SK-N-SH treated with all-trans-retinoic acid at 6 μM for 48 hours (cell line): ENCODE measurements at regions not wholly inside any gene's neighbourhood (a gene's known extent, or its start where the extent isn't known, plus 50 kb on each side); places are given as distances from the start of the nearest gene placed in this dataset.

ENCODE experiments used
- ATAC-seq: fragments of 200-7000 bp; cut with Tn5 transposase; 3 replicates; pipeline ENCODE4 v1.9.1; 2020; ENCODE audit warnings: mild to moderate bottlenecking, moderate library complexity
- ARNTL ChIP-seq: fragments of 450-650 bp; formaldehyde crosslinking; IDR thresholded peaks from 2 replicates; pipeline ENCODE4 v1.5.0; 2020; ENCODE audit warnings: low read depth, mild to moderate bottlenecking, moderate library complexity, borderline replicate concordance
- BACH2 ChIP-seq: fragments of 250-450 bp; sonication (Bioruptor Pico); IDR thresholded peaks from 2 replicates; pipeline ENCODE4 v1.9.0; 2021; ENCODE audit warnings: mild to moderate bottlenecking, borderline replicate concordance
- CREB5 ChIP-seq: fragments of 250-450 bp; sonication (Bioruptor Pico); IDR thresholded peaks from 2 replicates; pipeline ENCODE4 v1.5.1; 2020; ENCODE audit warnings: low read depth, mild to moderate bottlenecking, moderate library complexity
- CSDC2 ChIP-seq: fragments of 250-450 bp; sonication (Bioruptor Pico); IDR thresholded peaks from 2 replicates; pipeline ENCODE4 v1.5.0; 2020; ENCODE audit warnings: mild to moderate bottlenecking, moderate library complexity
- GLIS3 ChIP-seq: fragments of 250-450 bp; sonication (Bioruptor Pico); IDR thresholded peaks from 2 replicates; pipeline ENCODE4 v1.5.0; 2020; ENCODE audit warnings: mild to moderate bottlenecking, moderate library complexity
- ISL1 ChIP-seq: fragments of 250-450 bp; sonication (Bioruptor Pico); IDR thresholded peaks from 2 replicates; pipeline ENCODE4 v2.1.2; 2022; ENCODE audit warnings: mild to moderate bottlenecking, moderate library complexity
- OSR1 ChIP-seq: fragments of 250-450 bp; sonication (Bioruptor Pico); IDR thresholded peaks from 2 replicates; pipeline ENCODE4 v1.8.0; 2022; ENCODE audit warnings: moderate library complexity, mild to moderate bottlenecking, inconsistent platforms
- POU6F1 ChIP-seq: fragments of 250-450 bp; sonication (Bioruptor Pico); IDR thresholded peaks from 2 replicates; pipeline ENCODE4 v1.8.0; 2021; ENCODE audit warnings: low read depth, mild to moderate bottlenecking, moderate library complexity, borderline replicate concordance
- PPARA ChIP-seq: fragments of 250-450 bp; sonication (Bioruptor Pico); IDR thresholded peaks from 2 replicates; pipeline ENCODE4 v1.5.0; 2020; ENCODE audit warnings: mild to moderate bottlenecking, borderline replicate concordance
- RARB ChIP-seq: fragments of 250-450 bp; sonication (Bioruptor Pico); IDR thresholded peaks from 2 replicates; pipeline ENCODE4 v1.8.0; 2021; ENCODE audit warnings: mild to moderate bottlenecking, moderate library complexity
- SNAI2 ChIP-seq: fragments of 250-450 bp; sonication (Bioruptor Pico); IDR thresholded peaks from 2 replicates; pipeline ENCODE4 v1.5.0; 2020; ENCODE audit warnings: mild to moderate bottlenecking, moderate library complexity
- TCF4 ChIP-seq: fragments of 250-450 bp; sonication (Bioruptor Pico); IDR thresholded peaks from 2 replicates; pipeline ENCODE4 v1.8.0; 2021; ENCODE audit warnings: mild to moderate bottlenecking, moderate library complexity, borderline replicate concordance
- TSHZ2 ChIP-seq: fragments of 250-450 bp; sonication (Bioruptor Pico); IDR thresholded peaks from 2 replicates; pipeline ENCODE4 v1.5.0; 2020; ENCODE audit warnings: mild to moderate bottlenecking, moderate library complexity
- ZC3H10 ChIP-seq: fragments of 250-450 bp; sonication (Bioruptor Pico); IDR thresholded peaks from 2 replicates; pipeline ENCODE4 v1.5.1; 2021; ENCODE audit warnings: mild to moderate bottlenecking, moderate library complexity
- ZFP3 ChIP-seq: fragments of 250-450 bp; sonication (Bioruptor Pico); IDR thresholded peaks from 2 replicates; pipeline ENCODE4 v1.5.0; 2020; ENCODE audit warnings: mild to moderate bottlenecking, moderate library complexity
- ZFP30 ChIP-seq: fragments of 450-650 bp; formaldehyde crosslinking; IDR thresholded peaks from 2 replicates; pipeline ENCODE4 v1.5.0; 2022; ENCODE audit warnings: mild to moderate bottlenecking, moderate library complexity
- ZNF565 ChIP-seq: fragments of 450-650 bp; formaldehyde crosslinking; conservative IDR thresholded peaks from 2 replicates; pipeline ENCODE4 v1.5.0; 2020; ENCODE audit warnings: low read depth, mild to moderate bottlenecking, moderate library complexity
- ZNF70 ChIP-seq: fragments of 450-650 bp; formaldehyde crosslinking; IDR thresholded peaks from 2 replicates; pipeline ENCODE4 v1.5.0; 2020; ENCODE audit warnings: mild to moderate bottlenecking, moderate library complexity
- ZNF8 ChIP-seq: fragments of 450-650 bp; formaldehyde crosslinking; IDR thresholded peaks from 2 replicates; pipeline ENCODE4 v1.5.0; 2020; ENCODE audit warnings: mild to moderate bottlenecking, moderate library complexity
- TF ChIP-seq, protein P1 (sequence below): fragments of 250-450 bp; sonication (Bioruptor Pico); IDR thresholded peaks from 2 replicates; pipeline ENCODE4 v1.8.0; 2020; ENCODE audit warnings: mild to moderate bottlenecking, moderate library complexity, borderline replicate concordance
- TF ChIP-seq, protein P2 (sequence below): fragments of 250-450 bp; sonication (Bioruptor Pico); IDR thresholded peaks from 2 replicates; pipeline ENCODE4 v1.5.1; 2021; ENCODE audit warnings: mild to moderate bottlenecking, moderate library complexity

DNA sequence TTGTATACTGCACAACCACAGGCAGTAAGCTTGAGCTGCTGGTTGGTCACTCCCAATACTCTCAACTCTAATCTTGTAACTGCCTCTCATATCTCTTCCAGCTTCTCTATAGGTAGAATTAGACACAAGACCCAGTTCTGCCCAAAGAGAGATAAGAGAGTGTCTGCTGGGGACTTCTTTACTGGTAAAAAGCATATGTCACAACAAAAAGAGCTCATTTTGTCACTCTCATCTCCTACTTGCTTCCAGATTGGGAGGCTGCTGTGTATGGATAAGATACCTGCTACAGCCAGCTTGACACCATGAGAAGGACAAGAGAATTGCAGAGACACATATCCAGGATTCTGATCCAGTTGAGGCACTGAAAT lies 165.2 kb downstream of the PTH2R start:
- TF ChIP-seq, protein P1, sequence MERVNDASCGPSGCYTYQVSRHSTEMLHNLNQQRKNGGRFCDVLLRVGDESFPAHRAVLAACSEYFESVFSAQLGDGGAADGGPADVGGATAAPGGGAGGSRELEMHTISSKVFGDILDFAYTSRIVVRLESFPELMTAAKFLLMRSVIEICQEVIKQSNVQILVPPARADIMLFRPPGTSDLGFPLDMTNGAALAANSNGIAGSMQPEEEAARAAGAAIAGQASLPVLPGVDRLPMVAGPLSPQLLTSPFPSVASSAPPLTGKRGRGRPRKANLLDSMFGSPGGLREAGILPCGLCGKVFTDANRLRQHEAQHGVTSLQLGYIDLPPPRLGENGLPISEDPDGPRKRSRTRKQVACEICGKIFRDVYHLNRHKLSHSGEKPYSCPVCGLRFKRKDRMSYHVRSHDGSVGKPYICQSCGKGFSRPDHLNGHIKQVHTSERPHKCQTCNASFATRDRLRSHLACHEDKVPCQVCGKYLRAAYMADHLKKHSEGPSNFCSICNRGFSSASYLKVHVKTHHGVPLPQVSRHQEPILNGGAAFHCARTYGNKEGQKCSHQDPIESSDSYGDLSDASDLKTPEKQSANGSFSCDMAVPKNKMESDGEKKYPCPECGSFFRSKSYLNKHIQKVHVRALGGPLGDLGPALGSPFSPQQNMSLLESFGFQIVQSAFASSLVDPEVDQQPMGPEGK: no peak
- no peak for TF ChIP-seq BACH2
- no peak for TF ChIP-seq TSHZ2
- no peak for TF ChIP-seq CSDC2 (CRISPR knock-in tag)
- no peak for TF ChIP-seq SNAI2 (CRISPR knock-in tag)
- TF ChIP-seq, protein P2, sequence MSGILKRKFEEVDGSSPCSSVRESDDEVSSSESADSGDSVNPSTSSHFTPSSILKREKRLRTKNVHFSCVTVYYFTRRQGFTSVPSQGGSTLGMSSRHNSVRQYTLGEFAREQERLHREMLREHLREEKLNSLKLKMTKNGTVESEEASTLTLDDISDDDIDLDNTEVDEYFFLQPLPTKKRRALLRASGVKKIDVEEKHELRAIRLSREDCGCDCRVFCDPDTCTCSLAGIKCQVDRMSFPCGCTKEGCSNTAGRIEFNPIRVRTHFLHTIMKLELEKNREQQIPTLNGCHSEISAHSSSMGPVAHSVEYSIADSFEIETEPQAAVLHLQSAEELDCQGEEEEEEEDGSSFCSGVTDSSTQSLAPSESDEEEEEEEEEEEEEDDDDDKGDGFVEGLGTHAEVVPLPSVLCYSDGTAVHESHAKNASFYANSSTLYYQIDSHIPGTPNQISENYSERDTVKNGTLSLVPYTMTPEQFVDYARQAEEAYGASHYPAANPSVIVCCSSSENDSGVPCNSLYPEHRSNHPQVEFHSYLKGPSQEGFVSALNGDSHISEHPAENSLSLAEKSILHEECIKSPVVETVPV (CRISPR knock-in tag): no peak
- no peak for TF ChIP-seq ARNTL (CRISPR knock-in tag)
- TF ChIP-seq CREB5 (CRISPR knock-in tag): no peak
- no peak for ATAC-seq

DNA sequence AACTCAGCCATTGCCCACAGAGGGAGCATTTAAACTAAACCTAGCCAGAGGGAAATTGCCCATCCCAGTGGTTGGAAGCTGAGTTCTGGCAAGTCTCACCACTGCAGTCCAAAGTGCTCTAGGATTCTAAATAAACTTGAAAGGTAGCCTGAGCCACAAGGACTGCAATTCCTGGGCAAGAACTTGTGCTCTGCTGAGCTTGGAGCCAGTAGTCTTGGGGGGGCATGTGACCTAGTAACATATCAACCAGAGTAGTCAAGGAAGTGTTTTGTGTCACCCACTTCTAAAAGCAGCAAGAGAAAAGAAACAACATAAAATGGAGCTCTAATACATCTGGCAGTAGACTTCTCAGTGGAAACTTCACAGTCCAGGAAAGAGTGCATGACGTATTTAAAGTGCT lies 167.0 kb downstream of the PTH2R start:
- TF ChIP-seq ZC3H10 (no peak), ZNF565 (no peak), PPARA (CRISPR knock-in tag) (no peak), BACH2 (no peak), TCF4 (no peak), ARNTL (CRISPR knock-in tag) (no peak), ISL1 (no peak), ZNF70 (CRISPR knock-in tag) (no peak), RARB (no peak), POU6F1 (CRISPR knock-in tag) (no peak), ZNF8 (CRISPR knock-in tag) (no peak), CSDC2 (CRISPR knock-in tag) (no peak), GLIS3 (no peak), SNAI2 (CRISPR knock-in tag) (no peak), ZFP30 (CRISPR knock-in tag) (no peak), OSR1 (CRISPR knock-in tag) (no peak), ZFP3 (CRISPR knock-in tag) (no peak), TSHZ2 (no peak)
- TF ChIP-seq, protein P1: no peak
- ATAC-seq: no peak
